ENCODE measurements at regions not wholly inside any gene's neighbourhood (a gene's known extent, or its start where the extent isn't known, plus 50 kb on each side); places are given as distances from the start of the nearest gene placed in this dataset.
"Not testable (repeated sequence)": the region's sequence is repeated elsewhere in the genome, so short reads cannot be mapped to it uniquely, and the experiment has no call there.

DNA sequence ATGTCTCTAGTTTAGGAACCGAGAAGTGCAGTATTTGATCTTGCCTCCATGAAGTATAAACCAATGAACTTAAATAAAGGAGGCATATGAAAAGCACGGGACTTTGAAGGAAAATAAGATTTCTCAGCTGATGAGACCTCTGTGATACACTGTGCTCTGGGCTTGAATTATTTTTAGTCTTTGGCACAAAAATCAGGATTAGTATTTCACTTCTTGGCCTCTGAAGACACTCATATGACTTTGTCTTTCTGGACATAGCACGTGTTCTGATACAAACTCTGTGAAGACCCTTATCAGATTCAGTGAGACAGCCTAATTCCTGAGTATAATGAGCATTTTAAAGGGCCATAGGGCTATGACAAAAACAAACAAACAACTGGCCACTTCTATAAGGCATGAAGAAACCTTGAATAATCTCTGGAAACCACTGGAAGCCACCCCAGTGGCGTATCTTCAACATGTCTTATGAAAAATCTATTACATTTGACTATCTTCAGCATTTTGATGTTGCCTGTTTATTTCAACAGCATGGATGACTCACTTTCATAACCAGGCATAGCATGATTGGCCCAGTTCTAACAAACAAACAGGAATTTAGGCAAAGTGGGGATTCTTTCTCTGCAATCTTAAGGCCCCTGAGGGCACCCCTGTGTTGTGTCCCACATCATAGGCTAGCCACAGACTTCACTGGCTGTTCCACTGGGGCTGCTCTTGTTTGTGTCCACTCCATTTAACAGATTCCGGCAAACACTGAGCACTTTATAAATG lies 90.3 kb upstream of the ZNF462 start:
- Mint-ChIP-seq H3K9me3 (peaks cover 3% of the 10 kb centered on the region), H3K4me1 (no peaks in the 10 kb centered on the region), H3K27ac (no peak overlapping the region), H3K4me3 (no peak overlapping the region), H3K36me3 (no peaks in the 10 kb centered on the region)
- ATAC-seq (no peak), DNase-seq (ENCODE audit: low spot score in 2 of 2) (no peak)

DNA sequence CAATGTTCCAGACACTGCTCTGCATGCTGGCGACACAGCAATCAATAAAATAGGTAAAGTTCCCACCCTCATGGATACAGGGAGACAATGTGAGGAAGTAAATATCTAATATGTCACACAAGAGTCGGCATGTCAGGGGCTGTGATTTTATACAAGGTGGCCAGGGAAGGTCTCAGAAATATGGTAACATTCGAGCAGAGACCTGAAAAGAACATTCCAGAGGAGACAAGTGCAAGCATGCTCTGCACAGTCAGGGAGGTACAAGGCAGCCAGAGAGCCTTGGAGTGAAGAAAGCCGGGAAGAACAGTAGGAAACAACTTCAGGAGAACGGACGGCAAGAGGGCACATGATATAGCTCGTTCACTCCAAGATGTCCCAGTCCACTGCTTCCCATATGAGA lies 89.2 kb upstream of the ZNF462 start:
- no peak overlapping the region for H3K4me3 Mint-ChIP-seq

DNA sequence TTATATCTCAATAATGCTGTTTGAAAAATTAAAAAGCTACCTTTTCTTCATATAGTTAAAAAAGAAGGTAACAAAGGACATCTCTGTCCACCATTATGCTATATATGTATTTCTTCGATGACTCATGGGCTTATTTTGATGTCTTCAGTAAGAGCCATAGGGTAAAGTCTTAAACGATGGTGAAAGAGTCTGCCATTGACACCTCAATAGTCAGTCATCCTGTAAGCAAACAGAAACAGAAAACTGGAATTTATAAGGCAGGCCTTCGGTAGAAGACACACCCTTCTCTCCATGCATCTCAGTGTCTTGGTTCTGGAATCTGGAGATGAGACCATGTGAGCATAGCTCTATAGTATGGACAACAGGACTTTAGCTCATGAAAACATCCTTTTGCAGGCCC lies 87.0 kb upstream of the ZNF462 start:
- no peak for ATAC-seq
- H3K27ac Mint-ChIP-seq, result no peak overlapping the region

More for the DNA sequence above, 89.2 kb upstream of the ZNF462 start:
- Mint-ChIP-seq H3K9me3 (peaks cover 3% of the 10 kb centered on the region), H3K27ac (no peak overlapping the region), H3K36me3 (no peaks in the 10 kb centered on the region), H3K4me1 (no peaks in the 10 kb centered on the region)
- ATAC-seq, result no peak
- no peak for DNase-seq (ENCODE audit: low spot score in 2 of 2)

DNA sequence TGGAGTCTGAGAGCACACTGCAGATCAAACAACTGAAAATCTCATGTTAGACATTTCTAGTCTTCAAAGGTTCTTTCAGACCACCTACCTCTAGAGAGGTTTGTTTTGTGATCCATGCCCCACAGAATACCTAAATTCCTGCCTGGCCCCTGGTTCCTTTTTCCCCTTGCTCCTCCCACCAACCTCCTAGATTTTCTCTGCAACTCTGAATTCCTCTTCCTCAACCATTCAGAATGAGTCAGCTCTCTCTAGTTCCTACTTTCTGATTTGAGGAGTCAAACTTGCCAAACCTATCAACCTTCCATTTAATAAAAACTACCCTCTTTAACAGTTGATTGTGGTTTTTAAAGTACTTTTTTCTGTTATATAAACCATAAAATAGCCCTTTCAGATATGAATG lies 83.2 kb upstream of the ZNF462 start:
- DNase-seq (ENCODE audit: low spot score in 2 of 2) (no peak), ATAC-seq (no peak)
- Mint-ChIP-seq H3K27ac (no peak overlapping the region), H3K36me3 (no peaks in the 10 kb centered on the region), H3K9me3 (peaks cover 8% of the 10 kb centered on the region), H3K4me1 (no peaks in the 10 kb centered on the region), H3K4me3 (no peak overlapping the region)

More for the DNA sequence above, 87.0 kb upstream of the ZNF462 start:
- Mint-ChIP-seq H3K4me1 (no peaks in the 10 kb centered on the region), H3K9me3 (peaks cover 8% of the 10 kb centered on the region), H3K36me3 (no peaks in the 10 kb centered on the region), H3K4me3 (no peak overlapping the region)
- DNase-seq (ENCODE audit: low spot score in 2 of 2), result no peak

DNA sequence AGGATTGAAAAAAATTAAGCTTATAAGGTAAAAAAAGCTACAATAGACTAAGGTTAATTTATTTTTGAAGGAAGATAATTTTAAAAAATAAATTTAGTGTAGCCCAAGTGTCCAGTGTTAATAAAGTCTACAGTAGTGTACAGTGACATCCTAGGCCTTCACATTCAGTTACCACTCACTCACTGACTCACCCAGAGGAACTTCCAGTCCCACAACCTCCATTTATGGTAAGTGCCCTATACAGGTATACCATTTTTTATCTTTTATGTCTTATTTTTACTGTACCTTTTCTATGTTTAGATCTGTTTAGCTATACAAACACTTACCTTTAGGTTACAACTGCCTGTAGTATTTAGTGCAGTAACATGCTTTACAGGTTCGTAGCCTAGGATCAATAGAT lies 79.8 kb upstream of the ZNF462 start:
- H3K4me3 Mint-ChIP-seq, result no peak overlapping the region
- no peak for DNase-seq (ENCODE audit: low spot score in 2 of 2)
- no peak for ATAC-seq
- H3K36me3 Mint-ChIP-seq, result no peaks in the 10 kb centered on the region
- H3K4me1 Mint-ChIP-seq, result no peaks in the 10 kb centered on the region
- H3K9me3 Mint-ChIP-seq, result peaks cover 5% of the 10 kb centered on the region
- H3K27ac Mint-ChIP-seq, result no peak overlapping the region

DNA sequence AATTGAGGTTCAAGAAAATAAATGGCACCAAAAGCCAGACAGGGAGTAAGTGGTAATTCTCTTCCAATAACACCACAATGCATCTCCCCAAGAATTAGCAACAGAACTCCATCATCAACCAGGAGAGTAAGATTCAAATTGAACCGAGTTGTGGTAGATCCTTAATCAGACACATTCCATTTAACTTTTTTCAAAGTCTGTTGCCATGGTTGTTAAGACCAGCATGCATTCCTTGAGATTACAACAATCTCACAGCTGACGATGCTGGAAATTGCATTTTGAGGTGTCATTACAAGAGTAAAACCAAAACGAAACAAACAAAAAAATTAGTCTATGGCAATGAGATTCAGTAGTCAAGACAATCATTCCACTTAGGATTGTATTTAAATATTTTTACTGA lies 78.9 kb upstream of the ZNF462 start:
- Mint-ChIP-seq H3K4me1 (no peaks in the 10 kb centered on the region), H3K4me3 (no peak overlapping the region), H3K36me3 (no peaks in the 10 kb centered on the region), H3K27ac (no peak overlapping the region), H3K9me3 (peaks cover 5% of the 10 kb centered on the region)
- no peak for DNase-seq (ENCODE audit: low spot score in 2 of 2)
- no peak for ATAC-seq

DNA sequence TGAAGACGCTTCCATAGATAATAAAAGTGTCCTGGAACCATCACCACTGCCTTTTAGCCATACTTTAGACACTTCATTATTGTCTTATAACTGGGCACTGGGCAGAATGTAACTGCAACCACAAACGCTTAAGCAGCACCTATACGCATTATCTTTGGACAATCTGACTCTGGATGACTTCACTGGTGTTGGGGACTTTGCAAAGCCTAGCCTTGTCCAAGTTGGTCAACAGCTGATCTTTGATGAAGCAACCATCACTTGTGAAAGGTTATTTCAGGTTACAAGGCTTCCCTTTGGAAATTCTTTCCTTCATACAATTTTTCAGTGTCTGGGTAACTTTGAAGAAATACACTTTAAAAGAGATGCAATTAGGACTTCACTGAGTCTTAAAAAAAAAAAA lies 77.8 kb upstream of the ZNF462 start:
- ATAC-seq (no peak), DNase-seq (ENCODE audit: low spot score in 2 of 2) (no peak)
- no peaks in the 10 kb centered on the region for H3K36me3 Mint-ChIP-seq
- H3K4me3 Mint-ChIP-seq, result no peak overlapping the region
- no peak overlapping the region for H3K27ac Mint-ChIP-seq
- peaks cover 4% of the 10 kb centered on the region for H3K9me3 Mint-ChIP-seq
- no peaks in the 10 kb centered on the region for H3K4me1 Mint-ChIP-seq

DNA sequence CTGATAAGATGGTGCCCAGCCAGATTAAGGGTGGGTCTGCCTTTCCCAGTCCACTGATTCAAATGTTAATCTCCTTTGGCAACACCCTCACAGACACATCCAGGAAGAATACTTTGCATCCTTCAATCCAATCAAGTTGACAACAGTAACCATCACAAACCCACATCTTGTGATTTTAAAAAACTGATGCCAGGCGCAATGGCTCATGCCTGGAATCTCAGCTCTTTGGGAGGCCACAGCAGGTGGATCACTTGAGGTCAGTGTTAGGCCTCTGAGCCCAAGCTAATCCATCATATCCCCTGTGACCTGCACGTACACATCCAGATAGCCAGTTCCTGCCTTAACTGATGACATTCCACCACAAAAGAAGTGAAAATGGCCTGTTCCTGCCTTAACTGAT lies 74.9 kb upstream of the ZNF462 start:
- DNase-seq (ENCODE audit: low spot score in 2 of 2); H3K4me1 Mint-ChIP-seq; H3K27ac Mint-ChIP-seq; H3K4me3 Mint-ChIP-seq; H3K9me3 Mint-ChIP-seq; H3K36me3 Mint-ChIP-seq; ATAC-seq: not testable (repeated sequence)

DNA sequence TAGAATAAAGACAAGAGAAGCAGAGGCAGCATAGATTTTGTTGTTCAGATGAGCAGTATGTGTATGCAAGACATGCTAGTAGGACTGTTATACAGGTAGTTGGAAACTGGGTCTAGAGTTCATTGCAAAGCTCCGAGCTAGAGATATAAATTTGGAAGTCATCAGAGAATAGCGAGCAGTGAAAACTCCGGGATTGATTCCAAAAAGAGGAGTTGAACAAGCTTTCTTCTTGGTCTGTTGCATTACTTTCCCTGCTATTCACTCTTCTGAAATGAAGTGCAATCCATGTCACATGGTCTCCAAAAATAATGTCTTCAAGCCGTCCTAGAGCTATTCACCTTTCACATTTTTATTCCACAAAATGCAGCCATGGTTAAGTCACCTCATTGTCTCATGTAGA lies 67.9 kb upstream of the ZNF462 start:
- peaks cover 8% of the 10 kb centered on the region for H3K9me3 Mint-ChIP-seq
- DNase-seq (ENCODE audit: low spot score in 2 of 2), result no peak
- no peak for ATAC-seq

DNA sequence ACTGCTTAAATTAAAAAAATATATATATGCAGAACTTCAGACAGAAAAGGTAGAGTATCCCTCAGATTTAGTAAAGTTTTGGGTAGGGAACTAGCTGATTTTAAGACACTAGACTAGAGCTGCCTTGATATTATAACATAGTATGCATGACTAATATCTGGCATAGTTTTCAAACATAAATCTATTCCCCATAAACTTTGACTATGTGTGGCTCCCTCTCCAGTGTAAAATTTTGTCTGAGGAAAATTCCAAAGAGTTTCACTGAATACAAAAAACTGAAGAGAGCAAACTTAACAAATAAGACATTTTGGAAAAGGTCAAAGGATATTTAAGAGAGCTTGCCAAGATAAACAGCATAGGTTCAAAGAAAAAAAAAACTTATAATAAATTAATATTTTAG lies 66.2 kb upstream of the ZNF462 start:
- no peak overlapping the region for H3K4me3 Mint-ChIP-seq
- DNase-seq (ENCODE audit: low spot score in 2 of 2) (no peak), ATAC-seq (no peak)
- no peaks in the 10 kb centered on the region for H3K4me1 Mint-ChIP-seq
- H3K27ac Mint-ChIP-seq, result no peak overlapping the region
- peaks cover 12% of the 10 kb centered on the region for H3K9me3 Mint-ChIP-seq
- H3K36me3 Mint-ChIP-seq, result no peaks in the 10 kb centered on the region

More for the DNA sequence above, 67.9 kb upstream of the ZNF462 start:
- Mint-ChIP-seq H3K4me3 (no peak overlapping the region), H3K27ac (no peak overlapping the region), H3K4me1 (no peaks in the 10 kb centered on the region), H3K36me3 (no peaks in the 10 kb centered on the region)

DNA sequence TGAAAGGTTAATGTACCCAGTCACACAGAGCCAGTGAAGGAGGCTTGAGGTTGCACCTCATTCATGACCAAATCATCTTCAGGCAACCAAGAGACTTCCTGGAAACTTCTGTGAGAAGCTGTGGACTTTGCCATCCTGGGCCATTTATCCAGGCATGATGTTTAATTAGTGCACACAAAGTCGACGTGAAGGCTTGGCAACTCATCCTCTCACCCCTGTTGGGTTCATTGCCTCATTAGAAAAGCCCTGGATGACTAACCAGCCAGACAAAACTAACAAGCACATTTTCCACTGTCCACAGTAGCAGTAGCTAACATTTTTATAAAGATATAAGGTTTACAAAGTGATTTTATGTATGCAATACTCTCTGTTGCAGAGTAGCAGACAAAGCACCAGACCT lies 65.7 kb upstream of the ZNF462 start:
- no peak for DNase-seq (ENCODE audit: low spot score in 2 of 2)
- H3K27ac Mint-ChIP-seq, result no peak overlapping the region
- H3K4me1 Mint-ChIP-seq, result no peaks in the 10 kb centered on the region
- H3K4me3 Mint-ChIP-seq, result no peak overlapping the region
- H3K9me3 Mint-ChIP-seq, result peaks cover 14% of the 10 kb centered on the region
- H3K36me3 Mint-ChIP-seq, result no peaks in the 10 kb centered on the region
- no peak for ATAC-seq

DNA sequence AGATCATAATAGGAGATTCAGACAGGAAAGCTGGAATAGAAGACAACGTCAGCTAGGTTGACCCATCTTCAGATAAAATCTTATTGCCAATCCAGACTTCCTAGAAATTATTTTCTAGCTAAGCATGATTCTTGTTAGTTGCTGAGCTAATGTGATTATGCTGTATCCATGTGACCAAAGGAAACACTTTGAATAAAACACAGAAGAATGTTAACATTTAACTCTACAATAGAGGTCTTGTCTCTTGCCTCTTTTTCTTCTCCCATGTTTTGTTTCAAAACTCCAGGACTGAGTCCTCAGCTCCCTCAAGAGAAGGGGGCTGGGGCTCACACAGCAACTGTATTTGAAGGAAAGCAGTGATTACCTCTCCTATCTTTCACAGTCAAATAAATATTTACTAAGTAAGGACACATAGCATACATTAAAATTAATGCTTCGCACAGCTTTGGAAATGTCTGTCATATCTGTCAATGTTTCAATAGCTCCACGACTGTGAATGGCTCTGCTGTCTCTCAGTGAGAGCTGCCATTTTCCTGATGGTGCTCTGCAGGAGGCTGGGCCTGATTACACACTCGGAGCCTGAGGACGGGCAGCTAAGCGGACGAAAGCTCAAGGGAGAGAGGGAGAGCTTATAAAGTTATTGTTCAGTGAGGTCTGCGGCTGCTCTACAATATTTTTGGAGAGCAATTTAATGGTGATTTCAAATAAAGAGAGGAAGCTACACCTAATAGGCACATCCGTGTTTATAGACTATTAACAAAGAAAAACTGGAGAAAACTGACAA lies 64.8 kb upstream of the ZNF462 start:
- H3K27ac Mint-ChIP-seq, result no peak overlapping the region
- H3K36me3 Mint-ChIP-seq, result no peaks in the 10 kb centered on the region
- no peaks in the 10 kb centered on the region for H3K4me1 Mint-ChIP-seq
- H3K9me3 Mint-ChIP-seq, result peaks cover 18% of the 10 kb centered on the region
- ATAC-seq, result no peak
- no peak overlapping the region for H3K4me3 Mint-ChIP-seq
- DNase-seq (ENCODE audit: low spot score in 2 of 2), result no peak

DNA sequence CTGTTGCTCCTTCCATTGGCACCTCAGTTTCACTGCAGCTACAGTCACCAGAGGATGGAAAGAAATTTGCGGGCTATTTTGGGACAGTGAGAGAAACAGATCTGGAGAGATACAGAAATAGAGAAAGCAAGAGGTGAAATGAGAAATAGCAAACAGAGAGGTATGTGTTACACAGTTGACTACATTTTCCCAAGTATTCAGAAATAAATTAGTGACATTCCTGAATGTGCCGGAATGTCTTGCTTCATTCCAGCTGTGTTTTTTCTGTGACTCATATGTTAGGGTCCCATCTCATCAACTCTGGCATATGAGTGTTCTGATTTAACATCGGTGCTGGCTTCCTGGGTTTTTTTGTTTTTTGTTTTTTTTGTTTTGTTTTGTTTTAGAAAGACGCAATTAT lies 63.8 kb upstream of the ZNF462 start:
- no peak for ATAC-seq
- Mint-ChIP-seq H3K4me1 (no peaks in the 10 kb centered on the region), H3K9me3 (peaks cover 18% of the 10 kb centered on the region), H3K27ac (no peak overlapping the region), H3K4me3 (no peak overlapping the region), H3K36me3 (no peaks in the 10 kb centered on the region)
- DNase-seq (ENCODE audit: low spot score in 2 of 2), result no peak

DNA sequence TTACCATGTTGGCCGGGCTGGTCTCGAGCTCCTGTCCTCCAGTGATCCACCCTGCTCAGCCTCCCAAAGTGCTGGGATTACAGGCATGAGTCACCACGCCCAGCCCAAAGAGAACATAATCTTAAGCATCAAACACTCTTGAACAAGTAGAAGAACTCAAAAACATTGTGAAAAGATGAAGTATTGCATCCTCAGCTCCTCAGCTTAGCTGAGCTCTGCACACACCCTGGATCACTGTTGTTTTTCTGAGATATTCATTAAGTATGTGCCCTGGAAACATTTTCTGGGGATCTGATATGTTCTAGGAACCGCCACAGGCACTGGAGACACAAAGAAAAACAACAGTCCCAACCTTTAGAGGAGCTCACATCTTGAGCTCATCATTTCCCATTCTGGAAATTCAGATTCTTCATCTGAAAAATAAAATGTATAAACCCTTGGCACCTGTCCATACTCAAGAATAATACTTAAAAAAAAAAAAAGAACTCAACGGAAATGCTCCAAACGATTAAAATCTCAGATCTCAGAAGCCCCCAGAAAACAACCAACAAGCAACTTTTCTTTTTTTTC lies 62.2 kb upstream of the ZNF462 start:
- ATAC-seq, result no peak
- Mint-ChIP-seq H3K27ac (no peak overlapping the region), H3K4me1 (no peaks in the 10 kb centered on the region), H3K36me3 (no peaks in the 10 kb centered on the region), H3K9me3 (peaks cover 14% of the 10 kb centered on the region), H3K4me3 (no peak overlapping the region)
- DNase-seq (ENCODE audit: low spot score in 2 of 2), result no peak

DNA sequence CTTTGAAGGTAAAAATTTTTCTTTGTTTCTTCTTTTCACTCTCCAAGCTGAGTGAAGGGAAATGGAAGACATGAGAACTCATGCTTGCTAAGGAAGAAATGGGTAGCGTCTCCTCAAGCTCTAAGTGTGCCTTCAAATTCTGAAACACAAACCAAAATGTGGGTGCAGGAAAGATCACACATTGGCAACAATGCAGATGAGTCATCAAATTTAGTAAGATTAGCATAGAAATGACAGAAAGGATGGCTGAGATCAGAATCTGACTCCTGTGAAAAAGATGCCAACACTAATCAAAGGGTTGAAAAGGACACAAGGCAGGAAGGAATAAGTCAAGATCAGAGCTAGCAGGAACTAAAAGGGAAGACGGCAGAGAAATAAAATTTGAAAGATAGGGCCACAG lies 61.1 kb upstream of the ZNF462 start:
- ATAC-seq, result no peak
- H3K27ac Mint-ChIP-seq, result no peak overlapping the region
- H3K4me3 Mint-ChIP-seq, result no peak overlapping the region
- peaks cover 14% of the 10 kb centered on the region for H3K9me3 Mint-ChIP-seq
- no peaks in the 10 kb centered on the region for H3K4me1 Mint-ChIP-seq
- DNase-seq (ENCODE audit: low spot score in 2 of 2), result no peak
- no peaks in the 10 kb centered on the region for H3K36me3 Mint-ChIP-seq

Measured in stimulated activated effector memory CD8-positive, alpha-beta T cell treated with anti-CD3 and anti-CD28 coated beads, Interleukin-12 subunit alpha, Interleukin-12 subunit beta, amount 100 ng/mL, for 72 hours (primary cell).